ENCODE measurements at regions not wholly inside any gene's neighbourhood (a gene's known extent, or its start where the extent isn't known, plus 50 kb on each side); places are given as distances from the start of the nearest gene placed in this dataset.

DNA sequence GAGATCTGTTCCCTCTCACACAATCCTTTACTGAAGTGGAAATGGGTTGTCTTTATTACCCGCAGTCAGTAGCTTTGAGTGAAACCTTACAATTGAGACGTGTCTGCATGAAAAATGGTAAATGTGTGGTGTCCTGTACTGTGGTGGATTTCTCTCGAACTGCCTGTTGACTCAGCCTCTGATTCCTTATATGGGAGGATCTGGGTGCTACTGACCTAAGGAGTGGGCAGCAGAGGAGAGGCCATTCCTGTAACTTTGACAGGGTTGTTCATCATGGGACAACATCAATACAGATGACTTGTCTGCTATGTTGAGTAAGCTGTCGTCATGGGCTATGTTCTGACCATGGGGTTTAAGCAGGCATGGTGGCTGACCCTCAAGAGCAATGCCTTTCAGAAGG is 159.6 kb upstream of the WDR1 start:
- no peak for DNase-seq
- no TSS peak for BruUV-seq (replicated peaks)
- Mint-ChIP-seq H3K27me3 (ENCODE audit: unreplicated experiment) (peaks cover 50% of the 10 kb centered on the region), H3K36me3 (ENCODE audit: insufficient read depth, unreplicated experiment) (no peaks in the 10 kb centered on the region), H3K27ac (ENCODE audit: unreplicated experiment) (no peak overlapping the region), H3K9me3 (ENCODE audit: low read depth, unreplicated experiment) (no peaks in the 10 kb centered on the region), H3K4me1 (ENCODE audit: low read depth, unreplicated experiment) (no peaks in the 10 kb centered on the region), H3K4me3 (ENCODE audit: low read depth, unreplicated experiment) (no peak overlapping the region)
- TF ChIP-seq, protein P1, sequence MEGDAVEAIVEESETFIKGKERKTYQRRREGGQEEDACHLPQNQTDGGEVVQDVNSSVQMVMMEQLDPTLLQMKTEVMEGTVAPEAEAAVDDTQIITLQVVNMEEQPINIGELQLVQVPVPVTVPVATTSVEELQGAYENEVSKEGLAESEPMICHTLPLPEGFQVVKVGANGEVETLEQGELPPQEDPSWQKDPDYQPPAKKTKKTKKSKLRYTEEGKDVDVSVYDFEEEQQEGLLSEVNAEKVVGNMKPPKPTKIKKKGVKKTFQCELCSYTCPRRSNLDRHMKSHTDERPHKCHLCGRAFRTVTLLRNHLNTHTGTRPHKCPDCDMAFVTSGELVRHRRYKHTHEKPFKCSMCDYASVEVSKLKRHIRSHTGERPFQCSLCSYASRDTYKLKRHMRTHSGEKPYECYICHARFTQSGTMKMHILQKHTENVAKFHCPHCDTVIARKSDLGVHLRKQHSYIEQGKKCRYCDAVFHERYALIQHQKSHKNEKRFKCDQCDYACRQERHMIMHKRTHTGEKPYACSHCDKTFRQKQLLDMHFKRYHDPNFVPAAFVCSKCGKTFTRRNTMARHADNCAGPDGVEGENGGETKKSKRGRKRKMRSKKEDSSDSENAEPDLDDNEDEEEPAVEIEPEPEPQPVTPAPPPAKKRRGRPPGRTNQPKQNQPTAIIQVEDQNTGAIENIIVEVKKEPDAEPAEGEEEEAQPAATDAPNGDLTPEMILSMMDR (IDR thresholded peaks at IDR 0.05; ENCODE audit: unreplicated experiment), result no peak
- intact Hi-C loops (cut with micrococcal nuclease; ENCODE audit: unreplicated experiment), result no loop called here
- CTCF ChIA-PET, result no interaction called here

DNA sequence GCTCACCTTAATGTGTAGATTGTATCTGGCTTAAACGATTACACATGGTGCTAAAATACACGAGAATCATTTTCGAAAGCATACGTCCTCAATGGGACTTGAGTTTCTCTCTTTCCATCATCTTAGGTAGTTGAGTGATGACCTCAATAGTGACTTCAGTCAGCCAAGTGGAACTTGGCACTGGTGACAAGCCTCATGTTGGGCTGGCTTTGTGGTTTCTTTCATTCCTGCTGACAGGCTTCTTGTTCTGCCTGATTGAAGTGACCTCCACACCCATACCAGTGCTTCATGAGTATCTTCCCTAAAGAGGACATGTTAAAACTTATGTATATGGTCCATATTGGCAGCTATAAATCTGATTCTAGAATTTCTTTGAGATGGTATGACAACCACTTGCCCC is 159.1 kb upstream of the WDR1 start:
- intact Hi-C loops (cut with micrococcal nuclease; ENCODE audit: unreplicated experiment), result no loop called here
- CTCF ChIA-PET, result no interaction called here
- TF ChIP-seq, protein P1 (IDR thresholded peaks at IDR 0.05; ENCODE audit: unreplicated experiment), result no peak
- Mint-ChIP-seq H3K4me1 (ENCODE audit: low read depth, unreplicated experiment) (no peaks in the 10 kb centered on the region), H3K27ac (ENCODE audit: unreplicated experiment) (no peak overlapping the region), H3K27me3 (ENCODE audit: unreplicated experiment) (peaks cover 50% of the 10 kb centered on the region), H3K36me3 (ENCODE audit: insufficient read depth, unreplicated experiment) (no peaks in the 10 kb centered on the region), H3K4me3 (ENCODE audit: low read depth, unreplicated experiment) (no peak overlapping the region), H3K9me3 (ENCODE audit: low read depth, unreplicated experiment) (no peaks in the 10 kb centered on the region)
- DNase-seq, result no peak
- BruUV-seq (replicated peaks), result no TSS peak

DNA sequence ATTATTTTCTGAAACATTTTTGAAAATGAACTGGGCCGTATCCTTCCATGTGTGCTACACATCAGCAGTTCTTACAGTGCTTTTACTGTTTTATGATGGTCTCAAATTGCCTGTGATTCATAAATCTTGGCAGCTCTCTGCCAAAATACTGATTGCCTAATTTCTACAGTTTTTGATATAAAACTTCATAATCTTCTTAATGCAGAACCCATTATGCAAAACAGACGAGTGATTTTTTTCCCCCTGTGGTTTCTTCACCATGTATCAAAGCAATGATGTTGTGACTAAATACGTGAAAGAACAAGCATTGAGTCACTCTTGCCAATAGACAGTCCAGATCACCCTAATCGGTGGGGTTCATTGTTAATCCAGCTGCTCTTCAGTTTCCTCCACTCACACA is 156.4 kb upstream of the WDR1 start:
- Mint-ChIP-seq H3K27me3 (ENCODE audit: unreplicated experiment) (peaks cover 33% of the 10 kb centered on the region), H3K27ac (ENCODE audit: unreplicated experiment) (no peak overlapping the region), H3K36me3 (ENCODE audit: insufficient read depth, unreplicated experiment) (no peaks in the 10 kb centered on the region), H3K4me1 (ENCODE audit: low read depth, unreplicated experiment) (no peaks in the 10 kb centered on the region), H3K4me3 (ENCODE audit: low read depth, unreplicated experiment) (no peak overlapping the region), H3K9me3 (ENCODE audit: low read depth, unreplicated experiment) (no peaks in the 10 kb centered on the region)
- no TSS peak for BruUV-seq (replicated peaks)
- CTCF ChIA-PET, result no interaction called here
- no peak for DNase-seq
- intact Hi-C loops (cut with micrococcal nuclease; ENCODE audit: unreplicated experiment), result no loop called here
- TF ChIP-seq, protein P1 (IDR thresholded peaks at IDR 0.05; ENCODE audit: unreplicated experiment), result no peak

DNA sequence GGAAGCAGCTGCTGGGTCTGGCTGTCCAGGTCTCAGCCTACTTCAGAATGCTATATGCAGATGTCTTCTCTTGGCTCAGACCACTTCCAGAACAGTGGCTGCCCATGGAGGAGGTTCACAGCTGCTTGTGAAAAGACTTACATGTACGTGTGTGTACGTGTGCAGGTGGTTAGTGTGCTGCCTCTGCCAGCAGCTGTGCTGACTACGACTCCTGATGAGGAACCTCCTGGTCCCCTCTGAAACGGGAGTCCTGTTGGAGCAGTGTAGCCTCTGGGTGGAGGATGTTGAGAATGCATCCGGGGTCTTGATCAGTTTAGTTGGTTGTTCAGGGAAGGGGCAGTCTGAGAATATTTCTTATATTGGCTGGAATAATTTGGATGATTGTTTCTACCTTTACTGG is 155.9 kb upstream of the WDR1 start:
- intact Hi-C loops (cut with micrococcal nuclease; ENCODE audit: unreplicated experiment), result no loop called here
- H3K27me3 Mint-ChIP-seq (ENCODE audit: unreplicated experiment), result peaks cover 32% of the 10 kb centered on the region
- BruUV-seq (replicated peaks), result no TSS peak
- CTCF ChIA-PET, result no interaction called here
- no peak overlapping the region for H3K4me3 Mint-ChIP-seq (ENCODE audit: low read depth, unreplicated experiment)
- DNase-seq, result no peak
- H3K36me3 Mint-ChIP-seq (ENCODE audit: insufficient read depth, unreplicated experiment), result no peaks in the 10 kb centered on the region
- no peaks in the 10 kb centered on the region for H3K9me3 Mint-ChIP-seq (ENCODE audit: low read depth, unreplicated experiment)
- TF ChIP-seq, protein P1 (IDR thresholded peaks at IDR 0.05; ENCODE audit: unreplicated experiment), result no peak
- H3K27ac Mint-ChIP-seq (ENCODE audit: unreplicated experiment), result no peak overlapping the region
- no peaks in the 10 kb centered on the region for H3K4me1 Mint-ChIP-seq (ENCODE audit: low read depth, unreplicated experiment)

DNA sequence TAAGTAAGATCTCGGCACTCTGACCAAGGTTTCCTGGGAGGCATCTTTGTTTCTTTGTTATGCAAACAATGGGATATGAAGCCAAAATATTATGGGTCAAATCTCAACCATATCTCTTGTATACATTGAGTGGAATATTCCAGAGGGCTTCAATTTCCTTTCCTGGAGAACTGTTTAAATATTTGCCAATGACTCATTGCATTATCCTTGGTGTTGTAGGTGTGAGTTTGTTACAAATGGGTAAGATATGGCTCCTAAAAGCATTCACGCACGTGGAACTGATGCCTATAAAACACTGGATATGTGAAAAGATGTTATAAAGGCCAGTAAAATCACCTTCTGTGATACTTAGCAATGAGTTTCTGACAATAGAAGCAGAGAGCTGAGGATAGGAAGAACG is 150.5 kb upstream of the WDR1 start:
- TF ChIP-seq, protein P1 (IDR thresholded peaks at IDR 0.05; ENCODE audit: unreplicated experiment), result no peak
- no peak for DNase-seq
- Mint-ChIP-seq H3K9me3 (ENCODE audit: low read depth, unreplicated experiment) (no peaks in the 10 kb centered on the region), H3K36me3 (ENCODE audit: insufficient read depth, unreplicated experiment) (no peaks in the 10 kb centered on the region), H3K4me1 (ENCODE audit: low read depth, unreplicated experiment) (no peaks in the 10 kb centered on the region), H3K27me3 (ENCODE audit: unreplicated experiment) (peaks cover 8% of the 10 kb centered on the region), H3K4me3 (ENCODE audit: low read depth, unreplicated experiment) (no peak overlapping the region), H3K27ac (ENCODE audit: unreplicated experiment) (no peak overlapping the region)
- intact Hi-C loops (cut with micrococcal nuclease; ENCODE audit: unreplicated experiment), result no loop called here
- CTCF ChIA-PET, result no interaction called here
- no TSS peak for BruUV-seq (replicated peaks)
